HepG2 (cell line): ENCODE measurements at regions not wholly inside any gene's neighbourhood (a gene's known extent, or its start where the extent isn't known, plus 50 kb on each side); places are given as distances from the start of the nearest gene placed in this dataset.

Experiments
- ATAC-seq: fragments of 200-7000 bp; cut with Tn5 transposase; 3 replicates; pipeline ENCODE4 v1.9.1; 2020; ENCODE audit warnings: mild to moderate bottlenecking, moderate library complexity
- BruUV-seq: library from RNA; stranded (reverse); fragments of 400-500 nt; replicated peaks from 2 replicates; lab custom pipeline; 2021; lab: Mats Ljungman, UMichigan
- CTCF ChIA-PET: fragments of 300-600 bp; formaldehyde crosslinking; extraction: SDS; loops from one replicate; lab custom pipeline; 2021; ENCODE audit warnings: low total read pairs, inconsistent platforms, low intra/inter-chr PET ratio; lab: Yijun Ruan, JAX
- POLR2A ChIA-PET: fragments of 350-600 bp; sonication (Branson Sonifier 250); formaldehyde crosslinking; loops from one replicate; lab custom pipeline; 2020; ENCODE audit warnings: antibody characterized with exemption, inconsistent platforms; lab: Yijun Ruan, JAX
- DNase-seq: peaks from one replicate; pipeline ENCODE4 v3.0.0-alpha.2; 2015; ENCODE audit warnings: low spot score
- FAIRE-seq: peaks from 3 replicates; lab custom pipeline; 2011; peaks lifted over from hg19 to GRCh38; lab: Jason Lieb, UNC
- H2AFZ ChIP-seq: one replicate; pipeline ENCODE4 v1.6.1; 2011; ENCODE audit warnings: low read length, inconsistent platforms
- H3K27ac ChIP-seq: fragments of 300-600 bp; 3 replicates; pipeline ENCODE4 v1.8.0; 2011; ENCODE audit warnings: mixed run types, mild to moderate bottlenecking, mixed read lengths, low read length, inconsistent platforms; ENCODE audit not compliant: insufficient read depth; ENCODE audit errors: extremely low read length
- H3K27me3 ChIP-seq, 2 experiments: fragments of 200-600 bp in 1 of 2; 2 replicates in 1 of 2; 3 replicates in 1 of 2; pipeline versions ENCODE4 v1.6.0 to v1.8.0; 2011; ENCODE audit warnings: low read length in 2 of 2, mild to moderate bottlenecking in 2 of 2, moderate library complexity in 2 of 2, inconsistent platforms in 1 of 2; ENCODE audit not compliant: insufficient read depth in 2 of 2, control insufficient read depth in 1 of 2
- H3K36me3 ChIP-seq, 2 experiments: fragments of 200-600 bp in 1 of 2; replicated peaks in 1 of 2; 2 replicates in 1 of 2; 3 replicates in 1 of 2; pipeline versions ENCODE4 v1.5.1 to v1.8.0; 2011; ENCODE audit warnings: low read length in 2 of 2, inconsistent platforms in 1 of 2; ENCODE audit not compliant: insufficient read depth in 2 of 2, control insufficient read depth in 1 of 2
- H3K4me1 ChIP-seq: 2 replicates; pipeline ENCODE4 v1.5.1; 2012; ENCODE audit warnings: low read length, inconsistent platforms; ENCODE audit not compliant: insufficient read depth
- H3K4me2 ChIP-seq: 2 replicates; pipeline ENCODE4 v1.6.0; 2011; ENCODE audit warnings: low read depth, low read length, inconsistent platforms
- H3K4me3 ChIP-seq, 3 experiments: fragments of 200-600 bp in 1 of 3; sonication (generic), shearing (Covaris generic) in 1 of 3; replicated peaks in 1 of 3; 2 replicates each; pipeline ENCODE4 v1.5.1; 2011 to 2016; ENCODE audit warnings: low read length in 3 of 3, inconsistent platforms in 2 of 3, low read depth in 2 of 3, mild to moderate bottlenecking in 2 of 3, control low read depth in 1 of 3, mixed read lengths in 1 of 3; ENCODE audit not compliant: insufficient read depth in 1 of 3
- H3K79me2 ChIP-seq: one replicate; pipeline ENCODE4 v1.6.1; 2011; ENCODE audit warnings: low read length, inconsistent platforms; ENCODE audit not compliant: insufficient read depth
- H3K9ac ChIP-seq: 2 replicates; pipeline ENCODE4 v1.6.0; 2011; ENCODE audit warnings: mild to moderate bottlenecking, low read depth, low read length, inconsistent platforms; ENCODE audit not compliant: insufficient read depth
- H3K9me3 ChIP-seq: 2 replicates; pipeline ENCODE4 v1.5.1; 2012; ENCODE audit warnings: mild to moderate bottlenecking, low read length
- H4K20me1 ChIP-seq: 2 replicates; pipeline ENCODE4 v1.6.0; 2011; ENCODE audit warnings: inconsistent platforms, mild to moderate bottlenecking, low read length, moderate library complexity; ENCODE audit not compliant: insufficient read depth
- E2F5 ChIP-seq: sonication (generic); formaldehyde crosslinking; conservative IDR thresholded peaks from 2 replicates; pipeline ENCODE4 v1.4.0; 2020; ENCODE audit warnings: missing genetic modification reagents
- KLF12 ChIP-seq: sonication (generic); formaldehyde crosslinking; IDR thresholded peaks from 2 replicates; pipeline ENCODE4 v1.4.0; 2020; ENCODE audit warnings: missing genetic modification reagents, borderline replicate concordance
- NFIB ChIP-seq: sonication (generic); formaldehyde crosslinking; IDR thresholded peaks from 2 replicates; pipeline ENCODE4 v1.9.0; 2021; ENCODE audit warnings: missing genetic modification reagents, mild to moderate bottlenecking, borderline replicate concordance
- NKX3-1 ChIP-seq: sonication (generic); formaldehyde crosslinking; IDR thresholded peaks from 2 replicates; pipeline ENCODE4 v1.5.0; 2020; ENCODE audit warnings: missing genetic modification reagents
- PBX3 ChIP-seq: sonication (generic); formaldehyde crosslinking; IDR thresholded peaks from 2 replicates; pipeline ENCODE4 v1.8.1; 2023; ENCODE audit warnings: missing genetic modification reagents, inconsistent platforms, borderline replicate concordance
- RBM39 ChIP-seq: fragments of 200-400 bp; formaldehyde crosslinking; IDR thresholded peaks from one replicate; pipeline ENCODE4 v1.6.1; 2018; ENCODE audit warnings: antibody characterized with exemption, mild to moderate bottlenecking, low read depth, low read length; ENCODE audit not compliant: poor library complexity, severe bottlenecking
- ZNF501 ChIP-seq: sonication (generic); formaldehyde crosslinking; IDR thresholded peaks from 2 replicates; pipeline ENCODE4 v1.5.1; 2020; ENCODE audit warnings: mild to moderate bottlenecking, moderate library complexity, missing genetic modification reagents
- ZNF556 ChIP-seq: sonication (generic); formaldehyde crosslinking; IDR thresholded peaks from 2 replicates; pipeline ENCODE4 v1.4.0; 2020; ENCODE audit warnings: mild to moderate bottlenecking, missing genetic modification reagents, borderline replicate concordance
- ZNF747 ChIP-seq: sonication (generic); formaldehyde crosslinking; IDR thresholded peaks from 2 replicates; pipeline ENCODE4 v1.8.1; 2023; ENCODE audit warnings: missing genetic modification reagents, mild to moderate bottlenecking, borderline replicate concordance
- WGBS: methylation state at CpG from one replicate; pipeline ENCODE4 v1.1.6; 2017; ENCODE audit warnings: low lambda C conversion rate; 5-methylcytosine and 5-hydroxymethylcytosine counted together
- in situ Hi-C: cut with HindIII; loops from 2 replicates; pipeline ENCODE4 v1.10.0; 2017; ENCODE audit warnings: low pct_unique_long_range_greater_than_20kb; ENCODE audit not compliant: extremely low pct_ligation_motif_present
- intact Hi-C: fragments of 100-400 bp; cut with micrococcal nuclease; formaldehyde crosslinking; loops from one replicate; pipeline ENCODE4 v1.10.0; 2022; ENCODE audit not compliant: unreplicated experiment

GRCh38 chr10:53102424-53102823 is 329.8 kb upstream of the MBL2 start:
- ChIA-PET CTCF (no interaction called here), POLR2A (no interaction called here)
- no peaks in the 10 kb centered on the region for H4K20me1 ChIP-seq
- FAIRE-seq (no peak), ATAC-seq (no peak), DNase-seq (no peak)
- in situ Hi-C loops (no loop called here), intact Hi-C loops (no loop called here)
- H3K9me3 ChIP-seq = no peaks in the 10 kb centered on the region
- no peaks in the 10 kb centered on the region for H3K4me1 ChIP-seq
- 49% methylated on average over 4 of the region's 4 CpGs for WGBS
- TF ChIP-seq RBM39 (no peak), ZNF556 (CRISPR knock-in tag) (no peak), E2F5 (CRISPR knock-in tag) (no peak), PBX3 (no peak), ZNF747 (no peak), NFIB (CRISPR knock-in tag) (no peak), ZNF501 (CRISPR knock-in tag) (no peak), KLF12 (no peak), NKX3-1 (CRISPR knock-in tag) (no peak)
- no peak overlapping the region for H3K27ac ChIP-seq
- no peaks in the 10 kb centered on the region for H3K79me2 ChIP-seq
- H3K9ac ChIP-seq = no peak overlapping the region
- H3K27me3 ChIP-seq = no peaks in the 10 kb centered on the region
- no TSS peak for BruUV-seq
- H2AFZ ChIP-seq = no peak overlapping the region
- H3K4me2 ChIP-seq = no peak overlapping the region
- no peak overlapping the region for H3K4me3 ChIP-seq
- no peaks in the 10 kb centered on the region for H3K36me3 ChIP-seq
